Tibial nerve (tissue), 3 donors: ENCODE measurements at regions not wholly inside any gene's neighbourhood (a gene's known extent, or its start where the extent isn't known, plus 50 kb on each side); places are given as distances from the start of the nearest gene placed in this dataset.

Experiments used
- POLR2A ChIP-seq, 2 donors: fragments of 450-650 bp; IDR thresholded peaks; one replicate each; pipeline ENCODE4 v1.6.1; 2017; ENCODE audit warnings: antibody characterized with exemption in 2 of 2, mild to moderate bottlenecking in 2 of 2, moderate library complexity in 2 of 2
- TF ChIP-seq, protein P1 (sequence below), 5 experiments: fragments of 200-600 bp in 3 of 5; fragments of 450-650 bp in 2 of 5; sonication (generic) in 3 of 5; IDR thresholded peaks; one replicate each; pipeline ENCODE4 v1.5.1; 2016 to 2019; ENCODE audit warnings: antibody characterized with exemption in 5 of 5, mild to moderate bottlenecking in 3 of 5, moderate library complexity in 2 of 5

DNA sequence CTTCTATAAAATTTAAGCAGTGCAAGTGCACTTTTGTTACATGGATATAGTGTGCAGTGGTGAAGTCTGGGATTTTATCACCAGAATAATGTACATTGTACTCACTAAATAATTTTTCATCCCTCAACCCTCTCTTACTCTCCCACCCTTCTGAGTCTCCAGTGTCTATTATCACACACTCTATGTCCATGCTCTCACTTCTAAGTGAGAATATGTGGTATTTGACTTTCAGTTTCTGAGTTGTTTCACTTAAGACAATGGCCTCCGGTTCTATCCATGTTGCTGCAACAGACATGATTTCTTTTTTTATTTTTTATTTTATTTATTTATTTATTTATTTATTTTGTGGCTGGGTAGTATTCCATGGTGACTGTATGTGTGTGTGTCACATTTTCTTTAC, 855.9 kb upstream of the PHF14 start:
- TF ChIP-seq, protein P1, sequence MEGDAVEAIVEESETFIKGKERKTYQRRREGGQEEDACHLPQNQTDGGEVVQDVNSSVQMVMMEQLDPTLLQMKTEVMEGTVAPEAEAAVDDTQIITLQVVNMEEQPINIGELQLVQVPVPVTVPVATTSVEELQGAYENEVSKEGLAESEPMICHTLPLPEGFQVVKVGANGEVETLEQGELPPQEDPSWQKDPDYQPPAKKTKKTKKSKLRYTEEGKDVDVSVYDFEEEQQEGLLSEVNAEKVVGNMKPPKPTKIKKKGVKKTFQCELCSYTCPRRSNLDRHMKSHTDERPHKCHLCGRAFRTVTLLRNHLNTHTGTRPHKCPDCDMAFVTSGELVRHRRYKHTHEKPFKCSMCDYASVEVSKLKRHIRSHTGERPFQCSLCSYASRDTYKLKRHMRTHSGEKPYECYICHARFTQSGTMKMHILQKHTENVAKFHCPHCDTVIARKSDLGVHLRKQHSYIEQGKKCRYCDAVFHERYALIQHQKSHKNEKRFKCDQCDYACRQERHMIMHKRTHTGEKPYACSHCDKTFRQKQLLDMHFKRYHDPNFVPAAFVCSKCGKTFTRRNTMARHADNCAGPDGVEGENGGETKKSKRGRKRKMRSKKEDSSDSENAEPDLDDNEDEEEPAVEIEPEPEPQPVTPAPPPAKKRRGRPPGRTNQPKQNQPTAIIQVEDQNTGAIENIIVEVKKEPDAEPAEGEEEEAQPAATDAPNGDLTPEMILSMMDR (IDR thresholded peaks at IDR 0.05): no peak
- no peak for TF ChIP-seq POLR2A (IDR thresholded peaks at IDR 0.05)
